HUES48 (cell line): ENCODE measurements at regions not wholly inside any gene's neighbourhood (a gene's known extent, or its start where the extent isn't known, plus 50 kb on each side); places are given as distances from the start of the nearest gene placed in this dataset.

Experiments used
- H3K27ac ChIP-seq: one replicate; pipeline ENCODE4 v1.7.0; 2013; ENCODE audit warnings: low read depth, low read length, inconsistent platforms
- H3K27me3 ChIP-seq: 2 replicates; pipeline ENCODE4 v1.6.1; 2013; ENCODE audit warnings: mild to moderate bottlenecking, low read length; ENCODE audit not compliant: control insufficient read depth, insufficient read depth
- H3K36me3 ChIP-seq: 2 replicates; pipeline ENCODE4 v1.6.1; 2013; ENCODE audit warnings: low read length; ENCODE audit not compliant: control insufficient read depth, insufficient read depth
- H3K4me1 ChIP-seq: 2 replicates; pipeline ENCODE4 v1.6.1; 2013; ENCODE audit warnings: mild to moderate bottlenecking, low read length; ENCODE audit not compliant: control insufficient read depth, insufficient read depth
- H3K4me3 ChIP-seq: 2 replicates; pipeline ENCODE4 v1.5.1; 2013; ENCODE audit warnings: mild to moderate bottlenecking, low read depth, low read length
- H3K9ac ChIP-seq: 2 replicates; pipeline ENCODE4 v1.6.1; 2013; ENCODE audit warnings: mild to moderate bottlenecking, low read depth, low read length, moderate library complexity
- H3K9me3 ChIP-seq: 2 replicates; pipeline ENCODE4 v1.6.1; 2013; ENCODE audit warnings: low read length; ENCODE audit not compliant: control insufficient read depth, insufficient read depth

DNA sequence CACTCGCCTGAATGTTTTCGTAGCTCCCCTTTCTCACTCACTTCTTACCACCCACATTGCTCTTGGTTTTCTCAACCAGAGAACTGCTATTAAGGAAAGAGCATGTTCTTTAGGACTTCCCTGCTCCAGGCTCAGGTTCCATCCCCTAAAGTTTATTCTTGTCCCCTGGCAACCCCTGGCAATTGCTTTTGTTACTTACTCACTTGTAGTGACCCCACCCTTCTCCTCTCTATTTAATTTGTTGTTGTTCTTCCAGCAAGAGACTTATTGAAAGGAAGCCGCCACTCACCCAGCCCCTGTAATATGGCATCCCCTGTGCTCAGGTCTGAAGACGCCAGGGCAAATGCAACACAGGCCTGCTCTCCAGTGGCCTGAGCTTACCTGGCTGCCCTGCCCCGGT, 233.7 kb upstream of the SOX21 start:
- Histone ChIP-seq H3K36me3 (no peaks in the 10 kb centered on the region), H3K4me1 (peaks cover 46% of the 10 kb centered on the region), H3K27me3 (no peaks in the 10 kb centered on the region), H3K4me3 (no peak overlapping the region), H3K9me3 (peaks cover 6% of the 10 kb centered on the region), H3K9ac (no peak overlapping the region), H3K27ac (no peak overlapping the region)

DNA sequence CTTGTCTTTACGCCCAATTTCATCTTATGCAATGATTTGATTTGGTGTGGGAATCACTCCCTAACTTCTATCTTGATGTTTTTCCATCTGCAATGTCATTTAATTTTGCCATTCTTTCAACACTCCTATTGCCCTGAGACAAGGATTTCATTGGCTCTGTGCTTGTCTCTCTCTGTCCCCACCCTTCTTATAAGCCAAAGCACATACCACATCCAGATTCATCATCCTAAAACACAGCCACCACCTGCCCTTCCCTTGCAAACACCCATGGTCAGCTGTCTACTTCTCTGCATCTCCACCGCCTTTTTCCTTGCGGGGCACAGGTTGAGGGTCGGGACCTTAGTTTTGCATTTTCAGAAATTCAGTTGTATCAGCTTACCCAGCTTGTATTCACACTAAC, 225.8 kb upstream of the SOX21 start:
- Histone ChIP-seq H3K4me3 (no peak overlapping the region), H3K27me3 (no peaks in the 10 kb centered on the region), H3K4me1 (no peaks in the 10 kb centered on the region), H3K9me3 (peaks cover 10% of the 10 kb centered on the region), H3K9ac (no peak overlapping the region), H3K36me3 (no peaks in the 10 kb centered on the region), H3K27ac (no peak overlapping the region)

- Histone ChIP-seq H3K4me1 (no peaks in the 10 kb centered on the region), H3K9me3 (peaks cover 4% of the 10 kb centered on the region; the same call in 1 of the 2 replicates), H3K4me3 (no peak overlapping the region), H3K27ac (no peak overlapping the region), H3K36me3 (no peaks in the 10 kb centered on the region), H3K27me3 (no peaks in the 10 kb centered on the region), H3K9ac (no peak overlapping the region)
Measured at GRCh38 chr13:94936633-94937032, 224.3 kb upstream of the SOX21 start.

GRCh38 chr13:94933936-94934335, 221.6 kb upstream of the SOX21 start:
- no peaks in the 10 kb centered on the region for H3K4me1 ChIP-seq
- H3K9me3 ChIP-seq = peaks cover 4% of the 10 kb centered on the region; the same call in 1 of the 2 replicates
- no peaks in the 10 kb centered on the region for H3K27me3 ChIP-seq
- no peaks in the 10 kb centered on the region for H3K36me3 ChIP-seq
- H3K27ac ChIP-seq = no peak overlapping the region
- H3K9ac ChIP-seq = no peak overlapping the region
- no peak overlapping the region for H3K4me3 ChIP-seq

DNA sequence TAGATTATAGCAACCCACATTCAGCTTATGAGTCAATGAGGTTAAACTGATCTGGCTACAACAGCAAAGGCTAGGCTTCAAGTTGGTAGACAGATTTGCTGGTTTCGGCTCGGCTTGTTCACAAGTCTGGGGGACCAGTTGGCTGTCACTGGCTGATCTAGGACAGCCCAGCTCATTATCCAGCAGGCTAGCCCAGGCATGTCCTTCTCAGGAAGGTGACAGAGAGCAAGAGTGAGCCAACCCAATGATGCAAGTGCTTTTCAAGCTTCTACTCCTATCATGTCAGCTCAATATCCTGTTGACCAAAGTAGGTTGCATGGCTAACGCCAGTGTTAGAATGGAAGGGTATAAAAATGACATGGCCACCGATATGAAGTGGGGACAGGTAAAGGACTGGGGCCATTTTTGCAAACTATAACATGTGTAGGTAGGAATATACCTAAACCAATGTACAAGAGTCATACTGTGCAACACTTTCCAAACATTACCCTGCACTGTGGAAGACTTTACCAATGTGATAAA, 220.9 kb upstream of the SOX21 start:
- Histone ChIP-seq H3K36me3 (no peaks in the 10 kb centered on the region), H3K4me1 (no peaks in the 10 kb centered on the region), H3K9me3 (peaks cover 4% of the 10 kb centered on the region; the same call in 1 of the 2 replicates), H3K9ac (no peak overlapping the region), H3K4me3 (no peak overlapping the region), H3K27me3 (no peaks in the 10 kb centered on the region), H3K27ac (no peak overlapping the region)

DNA sequence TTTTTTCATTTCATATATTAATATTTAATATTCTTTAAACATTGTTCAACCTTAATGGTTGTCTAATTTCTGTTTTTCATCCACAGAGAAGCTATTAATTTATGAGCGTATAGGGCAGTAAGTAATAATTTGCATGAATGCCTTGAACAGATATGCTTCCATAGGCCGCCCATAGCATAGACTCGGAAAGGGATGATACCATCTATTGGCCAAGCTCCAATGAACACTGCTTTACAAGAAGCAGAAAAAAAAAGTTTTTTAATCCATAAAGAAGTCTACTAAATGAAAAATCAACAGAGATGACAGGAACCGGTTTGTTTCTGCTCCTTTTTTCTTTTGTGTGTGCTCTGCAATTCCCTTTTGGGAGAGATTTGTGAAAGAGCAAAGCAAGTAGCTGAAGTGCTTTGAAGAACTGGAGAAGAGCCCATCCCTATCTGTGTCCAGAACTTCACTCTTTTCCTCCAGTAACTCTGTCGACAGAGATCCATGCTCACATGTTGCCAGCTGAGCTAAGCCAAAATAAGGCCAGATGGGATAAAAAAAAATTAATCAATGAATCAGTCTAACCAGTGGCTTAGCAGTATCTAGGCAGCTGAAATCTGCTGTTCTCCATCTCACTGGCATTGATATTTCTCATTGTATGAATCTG, 215.9 kb upstream of the SOX21 start:
- no peak overlapping the region for H3K9ac ChIP-seq
- H3K4me3 ChIP-seq = no peak overlapping the region
- H3K27ac ChIP-seq = no peak overlapping the region
- no peaks in the 10 kb centered on the region for H3K9me3 ChIP-seq
- H3K27me3 ChIP-seq = no peaks in the 10 kb centered on the region
- no peaks in the 10 kb centered on the region for H3K36me3 ChIP-seq
- no peaks in the 10 kb centered on the region for H3K4me1 ChIP-seq

DNA sequence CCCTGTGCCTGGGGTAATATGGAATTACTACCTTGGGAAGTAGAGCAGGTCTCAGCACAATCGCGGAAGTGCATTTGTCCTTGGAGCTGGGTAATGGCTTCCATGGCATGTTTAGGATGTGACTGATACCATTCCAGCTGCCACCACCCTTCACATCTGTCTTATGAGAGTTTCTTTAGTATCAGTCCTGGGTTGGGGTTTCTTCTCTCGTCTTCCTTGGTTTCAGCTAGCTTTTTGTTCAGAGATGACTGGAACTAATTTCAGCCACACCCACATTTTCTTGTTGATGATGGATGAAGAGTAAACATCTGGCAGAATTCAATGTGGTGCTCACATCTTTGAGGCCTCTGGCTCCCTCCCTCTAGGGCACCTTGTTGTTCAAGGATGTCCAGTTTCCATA, 212.9 kb upstream of the SOX21 start:
- no peak overlapping the region for H3K27ac ChIP-seq
- H3K9me3 ChIP-seq = no peaks in the 10 kb centered on the region
- H3K4me3 ChIP-seq = no peak overlapping the region
- no peaks in the 10 kb centered on the region for H3K27me3 ChIP-seq
- no peaks in the 10 kb centered on the region for H3K36me3 ChIP-seq
- H3K4me1 ChIP-seq = peaks cover 18% of the 10 kb centered on the region
- no peak overlapping the region for H3K9ac ChIP-seq

DNA sequence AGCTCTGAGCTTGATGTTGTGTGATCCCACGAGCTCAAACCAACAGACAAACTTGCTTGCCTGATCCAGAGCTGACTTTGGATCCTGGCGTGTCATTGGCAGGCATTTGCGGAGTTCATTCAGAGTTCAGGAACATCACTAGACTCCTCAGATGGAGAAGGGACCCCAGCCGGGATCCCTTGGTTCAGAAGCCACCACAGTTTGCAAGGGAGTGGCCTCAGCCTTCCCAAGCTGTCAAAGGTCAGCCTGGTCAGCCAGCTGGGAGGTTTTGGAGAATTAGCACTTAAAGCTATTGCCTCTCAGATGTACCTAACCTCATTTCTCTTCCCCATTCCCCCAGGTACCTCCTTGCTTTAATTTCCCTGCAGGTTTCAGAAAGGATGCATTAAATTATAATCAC, 208.8 kb upstream of the SOX21 start:
- Histone ChIP-seq H3K36me3 (no peaks in the 10 kb centered on the region), H3K27me3 (no peaks in the 10 kb centered on the region), H3K27ac (no peak overlapping the region), H3K9ac (no peak overlapping the region), H3K4me1 (peaks cover 25% of the 10 kb centered on the region), H3K4me3 (no peak overlapping the region), H3K9me3 (no peaks in the 10 kb centered on the region)

DNA sequence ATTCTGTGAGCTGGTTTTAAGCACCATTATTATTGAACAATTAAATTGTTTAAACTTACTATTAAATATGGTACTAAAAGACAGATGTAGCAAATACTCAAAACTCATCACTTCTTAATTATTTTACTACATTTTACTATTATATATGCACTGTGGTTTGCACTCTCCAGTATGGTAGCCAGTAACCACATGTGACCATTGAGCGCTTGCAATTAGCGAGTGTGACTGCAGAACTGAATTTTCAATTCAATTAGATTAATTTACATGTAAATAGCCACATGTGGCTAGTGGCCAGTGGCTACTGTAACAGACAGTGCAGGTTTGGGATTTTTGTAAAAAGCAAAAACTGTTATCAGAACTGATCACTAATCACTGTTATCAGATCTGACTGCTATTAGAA, 208.2 kb upstream of the SOX21 start:
- Histone ChIP-seq H3K27me3 (no peaks in the 10 kb centered on the region), H3K36me3 (no peaks in the 10 kb centered on the region), H3K9me3 (no peaks in the 10 kb centered on the region), H3K9ac (no peak overlapping the region), H3K4me3 (no peak overlapping the region), H3K4me1 (peaks cover 25% of the 10 kb centered on the region), H3K27ac (no peak overlapping the region)

DNA sequence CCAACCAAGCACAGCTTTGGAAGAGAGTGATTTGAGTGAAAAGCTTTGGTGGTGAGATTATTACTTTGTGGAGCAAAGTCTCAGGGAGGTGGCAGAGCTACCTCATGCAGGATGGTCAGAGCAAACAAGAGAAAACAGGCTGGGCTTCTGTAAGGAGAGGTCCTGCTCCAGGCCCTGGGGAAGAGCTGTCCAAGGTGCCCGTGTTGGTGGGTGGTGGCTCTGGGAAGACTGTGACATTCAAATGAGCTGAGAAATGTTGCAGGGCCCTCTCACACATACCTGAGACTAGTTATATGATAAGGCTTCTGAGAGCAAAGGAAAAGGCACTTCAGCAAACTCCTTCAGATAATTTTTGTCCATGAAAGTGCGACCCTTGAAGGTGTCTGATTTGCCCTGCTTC, 205.5 kb upstream of the SOX21 start:
- no peaks in the 10 kb centered on the region for H3K36me3 ChIP-seq
- H3K4me1 ChIP-seq = peaks cover 25% of the 10 kb centered on the region
- H3K27me3 ChIP-seq = no peaks in the 10 kb centered on the region
- no peak overlapping the region for H3K9ac ChIP-seq
- no peak overlapping the region for H3K27ac ChIP-seq
- H3K4me3 ChIP-seq = no peak overlapping the region
- H3K9me3 ChIP-seq = no peaks in the 10 kb centered on the region

GRCh38 chr13:94914895-94915294, 202.6 kb upstream of the SOX21 start:
- no peaks in the 10 kb centered on the region for H3K27me3 ChIP-seq
- peaks cover 4% of the 10 kb centered on the region for H3K4me1 ChIP-seq
- H3K27ac ChIP-seq = no peak overlapping the region

More at GRCh38 chr13:94914895-94915294, 202.6 kb upstream of the SOX21 start:
- H3K4me3 ChIP-seq = no peak overlapping the region
- H3K36me3 ChIP-seq = no peaks in the 10 kb centered on the region
- H3K9ac ChIP-seq = no peak overlapping the region
- no peaks in the 10 kb centered on the region for H3K9me3 ChIP-seq
